Parathyroid adenoma (tissue), 2 donors: ENCODE measurements at regions not wholly inside any gene's neighbourhood (a gene's known extent, or its start where the extent isn't known, plus 50 kb on each side); places are given as distances from the start of the nearest gene placed in this dataset.

Experiments used
- H2AFZ ChIP-seq: fragments of 300-600 bp; sonication (generic); one replicate; pipeline ENCODE4 v1.7.0; 2017; ENCODE audit warnings: antibody characterized with exemption, mild to moderate bottlenecking
- H3K27ac ChIP-seq: fragments of 300-600 bp; sonication (generic); one replicate; pipeline ENCODE4 v1.7.0; 2017
- H3K27me3 ChIP-seq: fragments of 300-600 bp; sonication (generic); one replicate; pipeline ENCODE4 v1.7.0; 2017; ENCODE audit warnings: low read length; ENCODE audit not compliant: control insufficient read depth, insufficient read depth
- H3K36me3 ChIP-seq: fragments of 300-600 bp; sonication (generic); one replicate; pipeline ENCODE4 v1.7.0; 2017; ENCODE audit warnings: low read length; ENCODE audit not compliant: control insufficient read depth, insufficient read depth
- H3K4me1 ChIP-seq: fragments of 300-600 bp; sonication (generic); one replicate; pipeline ENCODE4 v1.7.0; 2017; ENCODE audit warnings: control low read depth
- H3K4me2 ChIP-seq: fragments of 300-600 bp; sonication (generic); one replicate; pipeline ENCODE4 v1.7.0; 2017; ENCODE audit warnings: low read length
- H3K4me3 ChIP-seq: fragments of 300-600 bp; sonication (generic); one replicate; pipeline ENCODE4 v1.7.0; 2017; ENCODE audit warnings: low read depth, low read length
- H3K79me2 ChIP-seq: fragments of 300-600 bp; sonication (generic); one replicate; pipeline ENCODE4 v1.7.0; 2017; ENCODE audit warnings: control low read depth
- H3K9ac ChIP-seq: fragments of 300-600 bp; sonication (generic); one replicate; pipeline ENCODE4 v1.7.0; 2017; ENCODE audit warnings: mild to moderate bottlenecking
- H3K9me3 ChIP-seq: fragments of 300-600 bp; sonication (generic); one replicate; pipeline ENCODE4 v1.7.0; 2017; ENCODE audit warnings: low read length; ENCODE audit not compliant: control insufficient read depth
- CTCF ChIP-seq: fragments of 300-600 bp; sonication (generic); IDR thresholded peaks from one replicate; pipeline ENCODE4 v1.7.0; 2017; ENCODE audit warnings: antibody characterized with exemption, mild to moderate bottlenecking
- donor health status: primary hyperparathyroidism.

DNA sequence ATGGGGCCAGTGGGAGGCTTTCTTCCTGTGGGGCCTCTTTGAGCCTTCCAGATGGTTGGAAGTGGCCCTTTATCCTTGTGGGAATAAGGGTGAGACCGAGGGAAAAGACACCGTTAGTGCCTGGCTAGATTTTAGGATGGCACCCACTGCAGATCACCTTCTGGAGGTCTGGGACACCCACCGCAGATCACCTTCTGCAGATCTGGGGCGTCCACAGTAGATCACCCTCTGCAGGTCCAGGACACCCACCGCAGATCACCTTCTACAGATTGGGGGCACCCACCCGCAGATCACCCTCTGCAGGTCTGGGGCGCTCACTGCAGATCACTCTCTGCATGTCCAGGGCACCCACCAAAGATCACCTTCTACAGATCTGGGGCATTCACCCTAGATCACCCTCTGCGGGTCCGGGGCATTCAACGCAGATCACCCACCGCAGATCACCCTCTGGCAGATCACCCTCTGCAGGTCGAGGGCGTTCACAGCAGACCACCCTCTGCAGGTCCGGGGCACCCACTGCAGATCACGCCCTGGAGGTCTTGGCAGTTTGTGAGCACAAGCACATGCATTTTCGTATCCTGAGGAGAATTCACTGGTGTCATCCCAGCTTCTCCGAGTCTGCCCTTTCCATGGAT lies 153.4 kb upstream of the TSHZ3 start:
- H3K9me3 ChIP-seq, result no peaks in the 10 kb centered on the region
- H3K27ac ChIP-seq, result no peak overlapping the region
- H3K4me1 ChIP-seq, result no peaks in the 10 kb centered on the region
- no peaks in the 10 kb centered on the region for H3K36me3 ChIP-seq
- no peak overlapping the region for H2AFZ ChIP-seq
- H3K4me2 ChIP-seq, result no peak overlapping the region
- no peak overlapping the region for H3K9ac ChIP-seq
- H3K4me3 ChIP-seq, result no peak overlapping the region
- no peaks in the 10 kb centered on the region for H3K79me2 ChIP-seq
- H3K27me3 ChIP-seq, result no peaks in the 10 kb centered on the region
- no peak for TF ChIP-seq CTCF

DNA sequence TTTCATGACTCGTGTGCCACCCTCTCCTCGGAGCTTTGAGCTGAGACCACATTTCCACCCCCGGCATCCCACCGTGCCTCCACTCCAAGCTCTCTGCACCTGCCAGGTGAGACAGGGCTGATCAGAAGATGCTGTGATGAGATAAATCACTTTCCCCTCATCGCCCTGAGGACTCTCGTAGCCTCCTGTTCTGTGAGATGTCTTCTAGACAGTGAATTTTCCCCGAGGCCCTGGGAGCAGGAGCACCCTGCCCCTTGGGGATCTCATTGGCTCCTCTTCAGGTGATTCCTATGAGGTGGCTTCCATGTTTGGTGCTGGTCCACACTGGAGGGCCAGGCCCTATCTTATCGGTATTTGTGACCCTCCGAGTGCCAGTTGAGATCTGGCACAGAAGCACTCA lies 154.0 kb upstream of the TSHZ3 start:
- Histone ChIP-seq H2AFZ (no peak overlapping the region), H3K36me3 (no peaks in the 10 kb centered on the region), H3K9me3 (no peaks in the 10 kb centered on the region), H3K27me3 (no peaks in the 10 kb centered on the region), H3K4me2 (no peak overlapping the region), H3K4me1 (no peaks in the 10 kb centered on the region), H3K9ac (no peak overlapping the region), H3K4me3 (no peak overlapping the region), H3K79me2 (no peaks in the 10 kb centered on the region), H3K27ac (no peak overlapping the region)
- TF ChIP-seq CTCF, result no peak

DNA sequence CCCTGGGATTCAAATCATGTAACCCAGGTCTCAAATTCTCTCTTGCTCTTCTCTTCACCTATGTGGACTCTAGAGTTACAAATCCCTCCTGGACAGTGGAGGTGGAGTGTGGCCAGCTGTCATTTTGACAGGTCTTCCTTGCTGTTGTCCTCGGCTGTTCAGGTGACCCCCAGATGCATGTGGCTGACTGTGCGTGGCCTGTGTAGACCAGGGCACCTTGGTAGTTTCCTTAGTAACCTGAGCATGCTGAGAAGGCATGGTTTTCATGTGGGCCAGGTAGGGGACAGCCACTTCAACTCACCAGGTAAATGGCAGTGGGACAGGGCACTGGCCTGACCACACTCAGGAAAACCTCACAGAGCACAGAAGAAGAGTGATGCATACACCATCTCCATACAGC lies 155.0 kb upstream of the TSHZ3 start:
- H3K27me3 ChIP-seq, result no peaks in the 10 kb centered on the region
- H3K4me1 ChIP-seq, result no peaks in the 10 kb centered on the region
- no peaks in the 10 kb centered on the region for H3K9me3 ChIP-seq
- no peak overlapping the region for H3K9ac ChIP-seq
- no peak for TF ChIP-seq CTCF
- H3K27ac ChIP-seq, result no peak overlapping the region
- H3K4me3 ChIP-seq, result no peak overlapping the region
- H3K79me2 ChIP-seq, result no peaks in the 10 kb centered on the region
- no peak overlapping the region for H2AFZ ChIP-seq
- H3K36me3 ChIP-seq, result no peaks in the 10 kb centered on the region
- no peak overlapping the region for H3K4me2 ChIP-seq

- Histone ChIP-seq H3K9me3 (no peaks in the 10 kb centered on the region), H3K4me2 (no peak overlapping the region), H3K27ac (no peak overlapping the region), H2AFZ (no peak overlapping the region), H3K79me2 (no peaks in the 10 kb centered on the region), H3K4me3 (no peak overlapping the region), H3K36me3 (no peaks in the 10 kb centered on the region), H3K9ac (no peak overlapping the region), H3K4me1 (no peaks in the 10 kb centered on the region), H3K27me3 (no peaks in the 10 kb centered on the region)
- no peak for TF ChIP-seq CTCF
Measured at GRCh38 chr19:31505596-31505910, 156.3 kb upstream of the TSHZ3 start.

- no peak overlapping the region for H3K4me2 ChIP-seq
- no peak overlapping the region for H2AFZ ChIP-seq
- H3K9ac ChIP-seq, result no peak overlapping the region
- H3K36me3 ChIP-seq, result no peaks in the 10 kb centered on the region
- H3K27ac ChIP-seq, result no peak overlapping the region
- no peaks in the 10 kb centered on the region for H3K79me2 ChIP-seq
- H3K9me3 ChIP-seq, result no peaks in the 10 kb centered on the region
- no peaks in the 10 kb centered on the region for H3K27me3 ChIP-seq
- no peak overlapping the region for H3K4me3 ChIP-seq
- no peak for TF ChIP-seq CTCF
- H3K4me1 ChIP-seq, result no peaks in the 10 kb centered on the region
Measured at GRCh38 chr19:31506102-31506501, 156.9 kb upstream of the TSHZ3 start.
